WTC11 (cell line): ENCODE measurements at regions not wholly inside any gene's neighbourhood (a gene's known extent, or its start where the extent isn't known, plus 50 kb on each side); places are given as distances from the start of the nearest gene placed in this dataset.

Source experiments
- CBFB ChIP-seq: sonication (generic); formaldehyde crosslinking; IDR thresholded peaks from 2 replicates; pipeline ENCODE4 v1.8.1; 2022; ENCODE audit warnings: mild to moderate bottlenecking, low read depth, missing genetic modification reagents
- MXD4 ChIP-seq: fragments of 250-450 bp; sonication (Bioruptor Pico); IDR thresholded peaks from 2 replicates; pipeline ENCODE4 v1.8.0; 2021; ENCODE audit warnings: mild to moderate bottlenecking, moderate library complexity, borderline replicate concordance
- RELA ChIP-seq: sonication (generic); formaldehyde crosslinking; IDR thresholded peaks from 2 replicates; pipeline ENCODE4 v1.8.1; 2022; ENCODE audit warnings: missing genetic modification reagents, mild to moderate bottlenecking, borderline replicate concordance
- TP53 ChIP-seq: sonication (generic); formaldehyde crosslinking; IDR thresholded peaks from 2 replicates; pipeline ENCODE4 v1.8.1; 2023; ENCODE audit warnings: mild to moderate bottlenecking, missing genetic modification reagents
- ZNF121 ChIP-seq: sonication (generic); formaldehyde crosslinking; IDR thresholded peaks from 2 replicates; pipeline ENCODE4 v1.8.0; 2023; ENCODE audit warnings: missing genetic modification reagents
- TF ChIP-seq, protein P1 (sequence below): fragments of 250-450 bp; sonication (Bioruptor Pico); conservative IDR thresholded peaks from 2 replicates; pipeline ENCODE4 v1.9.0; 2021; ENCODE audit warnings: mild to moderate bottlenecking
- TF ChIP-seq, protein P2 (sequence below): fragments of 200-600 bp; IDR thresholded peaks from 2 replicates; pipeline ENCODE4 v1.8.0; 2022; ENCODE audit warnings: antibody characterized with exemption
- TF ChIP-seq, protein P3 (sequence below): sonication (generic); formaldehyde crosslinking; IDR thresholded peaks from 2 replicates; pipeline ENCODE4 v1.8.0; 2022; ENCODE audit warnings: mild to moderate bottlenecking, missing genetic modification reagents
- TF ChIP-seq, protein P4 (sequence below): sonication (generic); formaldehyde crosslinking; IDR thresholded peaks from 2 replicates; pipeline ENCODE4 v1.8.0; 2022; ENCODE audit warnings: mild to moderate bottlenecking, missing genetic modification reagents
- TF ChIP-seq, protein P5 (sequence below): sonication (generic); formaldehyde crosslinking; conservative IDR thresholded peaks from 2 replicates; pipeline ENCODE4 v1.8.1; 2022; ENCODE audit warnings: mild to moderate bottlenecking, missing genetic modification reagents

DNA sequence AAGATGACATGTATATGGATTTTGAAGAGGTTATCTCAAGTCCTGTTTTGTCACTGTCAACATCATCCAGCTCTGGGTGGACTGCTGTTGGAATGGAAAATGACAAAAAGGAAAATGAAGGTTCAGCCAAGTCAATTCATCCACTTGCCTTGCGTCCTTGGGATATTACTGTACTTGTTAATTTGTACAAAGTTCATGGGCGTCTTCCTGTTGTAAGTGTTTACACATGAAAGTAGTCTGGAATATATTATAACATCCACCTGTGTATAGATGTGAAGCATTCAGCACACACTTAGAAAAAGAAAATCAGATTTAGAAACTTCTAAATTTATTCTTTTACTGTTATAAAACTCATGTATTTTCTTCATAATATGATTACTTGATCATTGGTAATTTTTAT lies 67.2 kb downstream of the BLTP1 start:
- TF ChIP-seq, protein P1, sequence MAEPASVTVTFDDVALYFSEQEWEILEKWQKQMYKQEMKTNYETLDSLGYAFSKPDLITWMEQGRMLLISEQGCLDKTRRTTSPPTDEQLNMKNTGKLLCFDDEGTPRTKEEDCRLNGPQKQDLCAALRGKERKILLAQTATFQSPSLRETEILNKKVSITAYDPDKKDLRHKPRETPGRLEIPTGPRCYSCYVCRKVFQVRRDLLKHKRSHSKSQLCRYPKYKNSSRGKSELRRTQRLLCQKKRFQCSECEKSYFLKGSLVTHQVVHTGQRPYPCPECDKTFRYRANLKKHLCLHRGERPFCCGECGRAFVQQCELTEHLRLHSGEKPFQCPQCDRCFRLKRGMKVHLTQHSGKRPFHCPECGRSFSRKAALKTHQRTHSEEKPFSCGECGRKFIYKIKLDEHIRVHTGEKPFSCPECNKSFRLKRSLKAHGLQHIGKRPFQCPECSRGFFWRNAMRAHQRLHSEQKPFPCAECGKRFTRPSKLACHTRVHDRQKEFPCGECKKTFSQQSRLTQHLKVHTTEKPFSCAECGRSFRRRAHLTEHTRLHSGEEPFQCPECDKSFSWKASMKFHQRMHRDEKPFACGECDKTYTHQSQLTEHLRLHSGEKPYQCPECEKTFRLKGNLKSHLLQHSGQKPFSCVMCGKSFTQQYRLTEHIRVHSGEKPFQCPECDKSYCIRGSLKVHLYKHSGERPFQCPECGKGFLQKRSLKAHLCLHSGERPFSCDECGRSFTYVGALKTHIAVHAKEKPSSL (CRISPR knock-in tag): no peak
- TF ChIP-seq, protein P2, sequence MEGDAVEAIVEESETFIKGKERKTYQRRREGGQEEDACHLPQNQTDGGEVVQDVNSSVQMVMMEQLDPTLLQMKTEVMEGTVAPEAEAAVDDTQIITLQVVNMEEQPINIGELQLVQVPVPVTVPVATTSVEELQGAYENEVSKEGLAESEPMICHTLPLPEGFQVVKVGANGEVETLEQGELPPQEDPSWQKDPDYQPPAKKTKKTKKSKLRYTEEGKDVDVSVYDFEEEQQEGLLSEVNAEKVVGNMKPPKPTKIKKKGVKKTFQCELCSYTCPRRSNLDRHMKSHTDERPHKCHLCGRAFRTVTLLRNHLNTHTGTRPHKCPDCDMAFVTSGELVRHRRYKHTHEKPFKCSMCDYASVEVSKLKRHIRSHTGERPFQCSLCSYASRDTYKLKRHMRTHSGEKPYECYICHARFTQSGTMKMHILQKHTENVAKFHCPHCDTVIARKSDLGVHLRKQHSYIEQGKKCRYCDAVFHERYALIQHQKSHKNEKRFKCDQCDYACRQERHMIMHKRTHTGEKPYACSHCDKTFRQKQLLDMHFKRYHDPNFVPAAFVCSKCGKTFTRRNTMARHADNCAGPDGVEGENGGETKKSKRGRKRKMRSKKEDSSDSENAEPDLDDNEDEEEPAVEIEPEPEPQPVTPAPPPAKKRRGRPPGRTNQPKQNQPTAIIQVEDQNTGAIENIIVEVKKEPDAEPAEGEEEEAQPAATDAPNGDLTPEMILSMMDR: no peak
- TF ChIP-seq TP53 (no peak), RELA (CRISPR knock-in tag) (no peak), CBFB (CRISPR knock-in tag) (no peak), ZNF121 (no peak), MXD4 (CRISPR knock-in tag) (no peak)
- TF ChIP-seq, protein P3, sequence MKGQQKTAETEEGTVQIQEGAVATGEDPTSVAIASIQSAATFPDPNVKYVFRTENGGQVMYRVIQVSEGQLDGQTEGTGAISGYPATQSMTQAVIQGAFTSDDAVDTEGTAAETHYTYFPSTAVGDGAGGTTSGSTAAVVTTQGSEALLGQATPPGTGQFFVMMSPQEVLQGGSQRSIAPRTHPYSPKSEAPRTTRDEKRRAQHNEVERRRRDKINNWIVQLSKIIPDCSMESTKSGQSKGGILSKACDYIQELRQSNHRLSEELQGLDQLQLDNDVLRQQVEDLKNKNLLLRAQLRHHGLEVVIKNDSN (CRISPR knock-in tag): no peak
- TF ChIP-seq, protein P4, sequence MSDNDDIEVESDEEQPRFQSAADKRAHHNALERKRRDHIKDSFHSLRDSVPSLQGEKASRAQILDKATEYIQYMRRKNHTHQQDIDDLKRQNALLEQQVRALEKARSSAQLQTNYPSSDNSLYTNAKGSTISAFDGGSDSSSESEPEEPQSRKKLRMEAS: no peak
- TF ChIP-seq, protein P5, sequence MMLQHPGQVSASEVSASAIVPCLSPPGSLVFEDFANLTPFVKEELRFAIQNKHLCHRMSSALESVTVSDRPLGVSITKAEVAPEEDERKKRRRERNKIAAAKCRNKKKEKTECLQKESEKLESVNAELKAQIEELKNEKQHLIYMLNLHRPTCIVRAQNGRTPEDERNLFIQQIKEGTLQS (CRISPR knock-in tag): no peak
